ENCODE measurements at regions not wholly inside any gene's neighbourhood (a gene's known extent, or its start where the extent isn't known, plus 50 kb on each side); places are given as distances from the start of the nearest gene placed in this dataset.

- TF ChIP-seq, protein P1, sequence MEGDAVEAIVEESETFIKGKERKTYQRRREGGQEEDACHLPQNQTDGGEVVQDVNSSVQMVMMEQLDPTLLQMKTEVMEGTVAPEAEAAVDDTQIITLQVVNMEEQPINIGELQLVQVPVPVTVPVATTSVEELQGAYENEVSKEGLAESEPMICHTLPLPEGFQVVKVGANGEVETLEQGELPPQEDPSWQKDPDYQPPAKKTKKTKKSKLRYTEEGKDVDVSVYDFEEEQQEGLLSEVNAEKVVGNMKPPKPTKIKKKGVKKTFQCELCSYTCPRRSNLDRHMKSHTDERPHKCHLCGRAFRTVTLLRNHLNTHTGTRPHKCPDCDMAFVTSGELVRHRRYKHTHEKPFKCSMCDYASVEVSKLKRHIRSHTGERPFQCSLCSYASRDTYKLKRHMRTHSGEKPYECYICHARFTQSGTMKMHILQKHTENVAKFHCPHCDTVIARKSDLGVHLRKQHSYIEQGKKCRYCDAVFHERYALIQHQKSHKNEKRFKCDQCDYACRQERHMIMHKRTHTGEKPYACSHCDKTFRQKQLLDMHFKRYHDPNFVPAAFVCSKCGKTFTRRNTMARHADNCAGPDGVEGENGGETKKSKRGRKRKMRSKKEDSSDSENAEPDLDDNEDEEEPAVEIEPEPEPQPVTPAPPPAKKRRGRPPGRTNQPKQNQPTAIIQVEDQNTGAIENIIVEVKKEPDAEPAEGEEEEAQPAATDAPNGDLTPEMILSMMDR (IDR thresholded peaks at IDR 0.05; ENCODE audit: control extremely low read depth in 1 of 3, insufficient read depth in 1 of 3, low read depth in 1 of 3, low read length in 3 of 3): no peak
- no peak for TF ChIP-seq RBBP5 (IDR thresholded peaks at IDR 0.05; ENCODE audit: borderline replicate concordance, low read depth, low read length)
- TF ChIP-seq YY1 (IDR thresholded peaks at IDR 0.05; ENCODE audit: low read depth, low read length): no peak
- TF ChIP-seq EP300 (IDR thresholded peaks at IDR 0.05; ENCODE audit: borderline replicate concordance in 1 of 2, low read depth in 2 of 2, low read length in 2 of 2): no peak
Measured at GRCh38 chr13:36570489-36570888, 103.3 kb upstream of the SERTM1 start.
